H9 (cell line): ENCODE measurements at regions not wholly inside any gene's neighbourhood (a gene's known extent, or its start where the extent isn't known, plus 50 kb on each side); places are given as distances from the start of the nearest gene placed in this dataset.

Experiments used
- DNase-seq: peaks from one replicate; pipeline ENCODE4 v3.0.0-alpha.2; 2017
- H2AFZ ChIP-seq: one replicate; pipeline ENCODE4 v1.6.1; 2013; ENCODE audit warnings: mild to moderate bottlenecking, low read length, control low read depth, moderate library complexity
- H2AK5ac ChIP-seq: 2 replicates; pipeline ENCODE4 v1.6.1; 2013; ENCODE audit warnings: low read length, control low read depth, mixed read lengths; ENCODE audit not compliant: insufficient read length
- H2BK120ac ChIP-seq: one replicate; pipeline ENCODE4 v1.6.1; 2013; ENCODE audit warnings: low read depth, mild to moderate bottlenecking, low read length, control low read depth, inconsistent platforms; ENCODE audit not compliant: poor library complexity, severe bottlenecking
- H2BK12ac ChIP-seq: 2 replicates; pipeline ENCODE4 v1.6.1; 2013; ENCODE audit warnings: low read length, control low read depth, mixed read lengths, low read depth; ENCODE audit not compliant: insufficient read length
- H2BK15ac ChIP-seq: 2 replicates; pipeline ENCODE4 v1.6.1; 2013; ENCODE audit warnings: low read depth, low read length, control low read depth
- H2BK20ac ChIP-seq: one replicate; pipeline ENCODE4 v1.6.1; 2013; ENCODE audit warnings: low read depth, mild to moderate bottlenecking, low read length, control low read depth, inconsistent platforms; ENCODE audit not compliant: poor library complexity, severe bottlenecking
- H2BK5ac ChIP-seq: 2 replicates; pipeline ENCODE4 v1.6.1; 2013; ENCODE audit warnings: low read length, control low read depth, mixed read lengths; ENCODE audit not compliant: insufficient read length
- H3K14ac ChIP-seq: 2 replicates; pipeline ENCODE4 v1.6.1; 2013; ENCODE audit warnings: low read length, control low read depth; ENCODE audit not compliant: insufficient read depth
- H3K18ac ChIP-seq: 2 replicates; pipeline ENCODE4 v1.6.1; 2013; ENCODE audit warnings: low read depth, mild to moderate bottlenecking, mixed read lengths, low read length, control low read depth; ENCODE audit not compliant: insufficient read length
- H3K23ac ChIP-seq: 2 replicates; pipeline ENCODE4 v1.6.1; 2013; ENCODE audit warnings: low read length, control low read depth, mixed read lengths, low read depth; ENCODE audit not compliant: insufficient read length
- H3K23me2 ChIP-seq: 2 replicates; pipeline ENCODE4 v1.6.1; 2013; ENCODE audit warnings: low read depth, mild to moderate bottlenecking, mixed read lengths, low read length, control low read depth; ENCODE audit not compliant: insufficient read length, poor library complexity, severe bottlenecking
- H3K27ac ChIP-seq: 2 replicates; pipeline ENCODE4 v1.5.1; 2013; ENCODE audit warnings: low read length, control low read depth, mixed read lengths, low read depth; ENCODE audit not compliant: insufficient read length
- H3K27me3 ChIP-seq: 2 replicates; pipeline ENCODE4 v1.6.1; 2013; ENCODE audit warnings: low read length, control low read depth, inconsistent platforms; ENCODE audit not compliant: insufficient read depth
- H3K4ac ChIP-seq: 2 replicates; pipeline ENCODE4 v1.6.1; 2013; ENCODE audit warnings: low read depth, mild to moderate bottlenecking, control low read depth, inconsistent platforms, low read length, moderate library complexity
- H3K4me1 ChIP-seq: 2 replicates; pipeline ENCODE4 v1.6.1; 2013; ENCODE audit warnings: low read length, control low read depth, inconsistent platforms; ENCODE audit not compliant: insufficient read depth
- H3K4me2 ChIP-seq: 2 replicates; pipeline ENCODE4 v1.6.1; 2013; ENCODE audit warnings: low read length, control low read depth, mixed read lengths; ENCODE audit not compliant: insufficient read length, insufficient read depth
- H3K56ac ChIP-seq: 2 replicates; pipeline ENCODE4 v1.6.1; 2013; ENCODE audit warnings: low read depth, mild to moderate bottlenecking, mixed read lengths, low read length, control low read depth; ENCODE audit not compliant: insufficient read length
- H3K79me1 ChIP-seq: 2 replicates; pipeline ENCODE4 v1.6.1; 2013; ENCODE audit warnings: low read depth, mild to moderate bottlenecking, moderate library complexity, low read length, control low read depth, inconsistent platforms; ENCODE audit not compliant: insufficient read depth, poor library complexity, severe bottlenecking
- H3K79me2 ChIP-seq: 2 replicates; pipeline ENCODE4 v1.6.1; 2013; ENCODE audit warnings: low read length, control low read depth, inconsistent platforms; ENCODE audit not compliant: insufficient read depth
- H3K9ac ChIP-seq: 2 replicates; pipeline ENCODE4 v1.6.1; 2013; ENCODE audit warnings: low read length, control low read depth, mixed read lengths; ENCODE audit not compliant: insufficient read length; ENCODE audit errors: extremely low read depth
- H3K9me3 ChIP-seq: one replicate; pipeline ENCODE4 v1.6.1; 2013; ENCODE audit warnings: low read depth, low read length, inconsistent platforms; ENCODE audit not compliant: control insufficient read depth
- H3T11ph ChIP-seq: one replicate; pipeline ENCODE4 v1.6.1; 2013; ENCODE audit warnings: mild to moderate bottlenecking, low read length, control low read depth, inconsistent platforms
- H4K20me1 ChIP-seq: one replicate; pipeline ENCODE4 v1.6.1; 2013; ENCODE audit not compliant: control insufficient read depth, insufficient read length, insufficient read depth
- H4K5ac ChIP-seq: 2 replicates; pipeline ENCODE4 v1.6.1; 2013; ENCODE audit warnings: low read depth, mild to moderate bottlenecking, mixed read lengths, low read length, control low read depth; ENCODE audit not compliant: insufficient read length
- H4K8ac ChIP-seq: replicated peaks from 2 replicates; pipeline ENCODE4 v1.6.1; 2013; ENCODE audit warnings: low read length, control low read depth, mixed read lengths, low read depth; ENCODE audit not compliant: insufficient read length
- H4K91ac ChIP-seq: 2 replicates; pipeline ENCODE4 v1.6.1; 2013; ENCODE audit warnings: low read depth, mild to moderate bottlenecking, moderate library complexity, mixed read lengths, low read length, control low read depth; ENCODE audit not compliant: insufficient read length
- H3K27ac Mint-ChIP-seq, 3 experiments: 2 replicates in 2 of 3; 3 replicates in 1 of 3; pipeline ENCODE4 v1.8.0; 2020 to 2021; ENCODE audit warnings: mixed read lengths in 3 of 3, mild to moderate bottlenecking in 1 of 3, moderate library complexity in 1 of 3
- H3K27me3 Mint-ChIP-seq: 2 replicates; pipeline ENCODE4 v1.8.0; 2021; ENCODE audit warnings: low read depth, mild to moderate bottlenecking, moderate library complexity, mixed read lengths
- H3K36me3 Mint-ChIP-seq, 3 experiments: 2 replicates in 2 of 3; 3 replicates in 1 of 3; pipeline ENCODE4 v1.8.0; 2020 to 2021; ENCODE audit warnings: low read depth in 3 of 3, mixed read lengths in 3 of 3; ENCODE audit not compliant: insufficient read depth in 1 of 3
- H3K4me1 Mint-ChIP-seq, 2 experiments: 2 replicates each; pipeline ENCODE4 v1.8.0; 2020; ENCODE audit warnings: mixed read lengths in 2 of 2
- H3K4me3 Mint-ChIP-seq, 2 experiments: 2 replicates in 1 of 2; 3 replicates in 1 of 2; pipeline ENCODE4 v1.8.0; 2020 to 2021; ENCODE audit warnings: mild to moderate bottlenecking in 2 of 2, mixed read lengths in 2 of 2, moderate library complexity in 1 of 2
- H3K9me3 Mint-ChIP-seq, 2 experiments: 2 replicates in 1 of 2; 3 replicates in 1 of 2; pipeline ENCODE4 v1.8.0; 2020; ENCODE audit warnings: mild to moderate bottlenecking in 2 of 2, mixed read lengths in 2 of 2, moderate library complexity in 1 of 2
- CTCF ChIP-seq: fragments of 200-600 bp; sonication (generic); conservative IDR thresholded peaks from 3 replicates; pipeline ENCODE4 v1.8.0; 2021; ENCODE audit warnings: antibody characterized with exemption, mild to moderate bottlenecking

GRCh38 chr3:13976469-13976868, 96.6 kb upstream of the WNT7A start:
- no peak for TF ChIP-seq CTCF
- no peak for DNase-seq
- Histone ChIP-seq H3K4me2 (no peak overlapping the region), H3K4ac (no peak overlapping the region), H2BK5ac (no peak overlapping the region), H3K9me3 (no peaks in the 10 kb centered on the region), H2BK12ac (no peak overlapping the region), H3K79me1 (no peaks in the 10 kb centered on the region), H3K27me3 (no peaks in the 10 kb centered on the region), H3K14ac (no peak overlapping the region), H2BK120ac (no peak overlapping the region), H2BK15ac (no peak overlapping the region), H3K56ac (no peak overlapping the region), H3T11ph (no peak overlapping the region), H4K20me1 (no peaks in the 10 kb centered on the region), H3K18ac (no peak overlapping the region), H3K27ac (no peak overlapping the region), H3K23me2 (no peaks in the 10 kb centered on the region), H4K8ac (no peak overlapping the region), H3K9ac (no peak overlapping the region), H3K79me2 (no peaks in the 10 kb centered on the region), H4K91ac (no peak overlapping the region), H2AK5ac (no peak overlapping the region), H3K4me1 (no peaks in the 10 kb centered on the region), H4K5ac (no peak overlapping the region), H3K23ac (no peak overlapping the region), H2AFZ (no peak overlapping the region), H2BK20ac (no peak overlapping the region)
- no peak overlapping the region for H3K27ac Mint-ChIP-seq
- peaks cover 41 to 71% of the 10 kb centered on the region in 2 experiments for H3K9me3 Mint-ChIP-seq
- H3K4me3 Mint-ChIP-seq, result no peak overlapping the region
- H3K27me3 Mint-ChIP-seq, result peaks cover 6% of the 10 kb centered on the region
- no peaks in the 10 kb centered on the region for H3K4me1 Mint-ChIP-seq
- H3K36me3 Mint-ChIP-seq, result peaks cover 0 to 10% (median 1%) of the 10 kb centered on the region in 3 experiments; a peak in 3 of 7 replicates
